ENCODE measurements at regions not wholly inside any gene's neighbourhood (a gene's known extent, or its start where the extent isn't known, plus 50 kb on each side); places are given as distances from the start of the nearest gene placed in this dataset.

DNA sequence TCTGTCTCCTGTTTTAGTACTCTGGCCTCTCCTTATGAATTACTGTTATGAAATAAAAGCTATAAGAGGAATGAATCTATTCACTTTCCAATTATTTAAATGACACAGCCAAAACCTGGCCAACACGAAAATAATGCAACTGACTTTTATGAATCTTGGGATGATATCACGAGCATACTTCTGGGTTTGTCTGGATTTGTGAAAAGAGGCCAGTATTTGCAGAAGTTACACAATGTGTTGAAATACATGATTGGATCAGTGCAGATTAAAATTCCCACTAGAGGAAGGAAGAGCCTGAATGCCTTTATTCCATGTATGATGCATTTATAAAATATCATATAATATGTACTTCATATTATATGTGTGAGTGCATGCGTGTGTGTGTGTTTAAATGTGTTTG lies 418.2 kb downstream of the GRB14 start:
- H3K4me3 ChIP-seq (ENCODE audit: low read depth, low read length): no peak overlapping the region
- TF ChIP-seq, protein P1, sequence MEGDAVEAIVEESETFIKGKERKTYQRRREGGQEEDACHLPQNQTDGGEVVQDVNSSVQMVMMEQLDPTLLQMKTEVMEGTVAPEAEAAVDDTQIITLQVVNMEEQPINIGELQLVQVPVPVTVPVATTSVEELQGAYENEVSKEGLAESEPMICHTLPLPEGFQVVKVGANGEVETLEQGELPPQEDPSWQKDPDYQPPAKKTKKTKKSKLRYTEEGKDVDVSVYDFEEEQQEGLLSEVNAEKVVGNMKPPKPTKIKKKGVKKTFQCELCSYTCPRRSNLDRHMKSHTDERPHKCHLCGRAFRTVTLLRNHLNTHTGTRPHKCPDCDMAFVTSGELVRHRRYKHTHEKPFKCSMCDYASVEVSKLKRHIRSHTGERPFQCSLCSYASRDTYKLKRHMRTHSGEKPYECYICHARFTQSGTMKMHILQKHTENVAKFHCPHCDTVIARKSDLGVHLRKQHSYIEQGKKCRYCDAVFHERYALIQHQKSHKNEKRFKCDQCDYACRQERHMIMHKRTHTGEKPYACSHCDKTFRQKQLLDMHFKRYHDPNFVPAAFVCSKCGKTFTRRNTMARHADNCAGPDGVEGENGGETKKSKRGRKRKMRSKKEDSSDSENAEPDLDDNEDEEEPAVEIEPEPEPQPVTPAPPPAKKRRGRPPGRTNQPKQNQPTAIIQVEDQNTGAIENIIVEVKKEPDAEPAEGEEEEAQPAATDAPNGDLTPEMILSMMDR (IDR thresholded peaks at IDR 0.05; ENCODE audit: insufficient read depth, low read length, severe bottlenecking): no peak
- FAIRE-seq (no peak), DNase-seq (ENCODE audit: low read depth) (no peak)
- no peaks in the 10 kb centered on the region for H3K36me3 ChIP-seq (ENCODE audit: control insufficient read depth, insufficient read depth, low read length)
- H3K27me3 ChIP-seq (ENCODE audit: control insufficient read depth, insufficient read depth, low read length): no peaks in the 10 kb centered on the region

DNA sequence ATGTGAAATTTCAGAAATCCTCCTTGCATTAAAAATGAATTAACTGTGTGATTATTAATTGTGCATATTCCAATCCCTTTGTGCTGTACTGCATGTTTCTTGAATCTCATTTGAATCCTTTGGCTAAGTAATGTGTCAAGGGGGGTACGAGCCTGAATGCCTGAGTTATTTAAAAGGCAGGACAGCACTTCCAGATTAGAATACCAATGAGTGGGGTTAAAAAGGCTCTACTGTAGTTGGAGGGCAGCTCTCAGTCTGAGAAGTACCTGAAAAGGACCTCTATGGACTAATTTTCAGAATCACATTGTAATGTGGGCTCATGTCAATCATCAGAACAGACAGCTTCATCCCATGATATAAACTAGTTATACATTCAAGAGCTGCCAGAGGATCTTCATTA lies 423.0 kb downstream of the GRB14 start:
- H3K27me3 ChIP-seq (ENCODE audit: control insufficient read depth, insufficient read depth, low read length): no peaks in the 10 kb centered on the region
- H3K36me3 ChIP-seq (ENCODE audit: control insufficient read depth, insufficient read depth, low read length): no peaks in the 10 kb centered on the region
- DNase-seq (ENCODE audit: low read depth) (no peak), FAIRE-seq (no peak)
- no peak overlapping the region for H3K4me3 ChIP-seq (ENCODE audit: low read depth, low read length)
- TF ChIP-seq, protein P1 (IDR thresholded peaks at IDR 0.05; ENCODE audit: insufficient read depth, low read length, severe bottlenecking): no peak

DNA sequence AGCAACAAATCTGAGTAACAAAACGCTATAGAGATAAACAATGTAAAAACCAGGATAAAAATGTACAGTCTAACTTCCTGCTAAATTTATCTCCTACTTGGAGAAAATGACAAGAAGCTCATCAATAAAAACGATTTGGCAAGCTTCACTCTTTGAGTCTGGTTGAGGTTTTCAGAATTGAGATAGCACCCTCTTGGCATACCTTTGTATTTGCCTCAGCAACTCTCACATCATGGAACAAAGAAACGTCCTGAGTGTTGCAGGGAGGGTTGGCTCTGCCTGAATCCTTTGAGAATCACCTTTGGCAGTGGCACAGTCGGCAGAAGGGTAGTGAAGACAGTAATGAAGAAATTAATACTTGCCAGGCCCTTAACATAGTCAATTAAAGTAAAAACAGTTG lies 430.6 kb downstream of the GRB14 start:
- no peak for DNase-seq (ENCODE audit: low read depth)
- TF ChIP-seq, protein P1 (IDR thresholded peaks at IDR 0.05; ENCODE audit: insufficient read depth, low read length, severe bottlenecking): no peak
- FAIRE-seq: no peak
- Histone ChIP-seq H3K36me3 (ENCODE audit: control insufficient read depth, insufficient read depth, low read length) (no peaks in the 10 kb centered on the region), H3K4me3 (ENCODE audit: low read depth, low read length) (no peak overlapping the region), H3K27me3 (ENCODE audit: control insufficient read depth, insufficient read depth, low read length) (no peaks in the 10 kb centered on the region)

DNA sequence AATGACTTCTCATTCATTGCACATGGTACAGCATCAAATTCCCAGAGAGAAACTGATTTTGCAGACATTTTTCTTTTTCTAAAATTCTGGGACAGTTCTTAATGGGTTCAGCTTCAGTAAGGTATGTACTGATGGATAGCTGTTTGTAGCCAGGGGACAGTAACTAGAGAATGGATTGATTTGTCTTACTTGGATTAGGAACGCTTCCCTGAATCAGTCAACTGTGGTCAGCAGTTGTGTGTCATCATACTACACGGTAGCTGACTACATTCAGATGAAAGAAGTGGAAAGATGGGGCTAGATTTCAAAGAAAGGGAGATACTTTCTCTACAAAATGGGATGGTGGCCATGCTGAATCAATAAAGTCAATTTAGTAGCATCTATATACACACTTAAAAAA lies 431.4 kb downstream of the GRB14 start:
- Histone ChIP-seq H3K36me3 (ENCODE audit: control insufficient read depth, insufficient read depth, low read length) (no peaks in the 10 kb centered on the region), H3K27me3 (ENCODE audit: control insufficient read depth, insufficient read depth, low read length) (no peaks in the 10 kb centered on the region), H3K4me3 (ENCODE audit: low read depth, low read length) (no peak overlapping the region)
- DNase-seq (ENCODE audit: low read depth) (no peak), FAIRE-seq (no peak)
- TF ChIP-seq, protein P1 (IDR thresholded peaks at IDR 0.05; ENCODE audit: insufficient read depth, low read length, severe bottlenecking): no peak

DNA sequence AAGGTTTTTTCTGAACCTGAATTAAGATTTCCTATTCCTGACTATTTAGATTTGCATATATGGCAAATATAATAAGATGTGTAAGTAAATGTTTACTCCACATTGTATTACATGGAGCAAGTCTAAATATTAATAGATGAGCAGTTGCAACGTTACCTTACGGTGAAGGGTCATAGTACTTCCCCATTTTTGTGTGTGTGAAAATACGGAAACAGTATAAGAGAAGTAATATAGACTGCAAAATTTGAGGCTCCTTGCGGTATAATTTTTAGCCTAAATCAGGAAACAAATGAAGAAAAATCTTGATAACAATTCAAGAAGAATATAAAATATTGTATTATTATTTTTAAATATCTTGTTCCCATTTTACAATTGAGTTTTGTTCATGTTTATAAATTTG lies 434.2 kb downstream of the GRB14 start:
- no peak for DNase-seq (ENCODE audit: low read depth)
- no peak for FAIRE-seq
- Histone ChIP-seq H3K27me3 (ENCODE audit: control insufficient read depth, insufficient read depth, low read length) (no peaks in the 10 kb centered on the region), H3K36me3 (ENCODE audit: control insufficient read depth, insufficient read depth, low read length) (no peaks in the 10 kb centered on the region), H3K4me3 (ENCODE audit: low read depth, low read length) (no peak overlapping the region)
- TF ChIP-seq, protein P1 (IDR thresholded peaks at IDR 0.05; ENCODE audit: insufficient read depth, low read length, severe bottlenecking): no peak

DNA sequence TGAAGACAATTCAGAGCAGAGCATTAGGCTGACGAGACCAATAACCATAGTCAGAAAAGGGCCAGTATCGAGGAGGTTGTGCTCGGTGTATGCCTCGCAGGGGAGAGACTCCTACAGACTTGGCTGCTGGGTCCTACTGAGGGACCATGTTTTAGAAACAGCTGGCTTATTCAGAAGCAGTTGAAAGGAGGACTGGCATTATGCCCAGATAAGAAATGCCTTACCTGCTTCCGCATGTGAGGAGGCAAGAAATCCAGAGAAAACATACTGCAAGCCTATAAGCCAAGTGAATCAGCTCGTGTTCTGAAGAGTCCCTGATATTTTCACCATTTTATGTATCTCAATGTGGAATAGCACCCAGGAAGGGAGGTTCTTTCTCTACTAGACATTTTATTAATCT lies 434.7 kb downstream of the GRB14 start:
- DNase-seq (ENCODE audit: low read depth): peak; percentile 38
- H3K36me3 ChIP-seq (ENCODE audit: control insufficient read depth, insufficient read depth, low read length): no peaks in the 10 kb centered on the region
- no peaks in the 10 kb centered on the region for H3K27me3 ChIP-seq (ENCODE audit: control insufficient read depth, insufficient read depth, low read length)
- TF ChIP-seq, protein P1 (IDR thresholded peaks at IDR 0.05; ENCODE audit: insufficient read depth, low read length, severe bottlenecking): no peak
- no peak overlapping the region for H3K4me3 ChIP-seq (ENCODE audit: low read depth, low read length)
- no peak for FAIRE-seq

All from bronchial epithelial cell (primary cell).